ENCODE measurements at regions not wholly inside any gene's neighbourhood (a gene's known extent, or its start where the extent isn't known, plus 50 kb on each side); places are given as distances from the start of the nearest gene placed in this dataset.

- ChIA-PET POLR2A (interaction anchor here (0.9 kb wide), 1 partner anchor 21 kb away, joined by 3 read pairs; no protein-coding TSS in a partner anchor), CTCF (no interaction called here)
- Mint-ChIP-seq H3K4me1 (ENCODE audit: insufficient read depth, unreplicated experiment) (peaks cover 33% of the 10 kb centered on the region), H3K4me3 (ENCODE audit: unreplicated experiment) (no peak overlapping the region), H3K9me3 (ENCODE audit: unreplicated experiment) (no peaks in the 10 kb centered on the region), H3K36me3 (ENCODE audit: insufficient read depth, unreplicated experiment) (peaks cover 4% of the 10 kb centered on the region), H3K27ac (ENCODE audit: low read depth, unreplicated experiment) (no peak overlapping the region), H3K27me3 (ENCODE audit: insufficient read depth, unreplicated experiment) (no peaks in the 10 kb centered on the region)
- TF ChIP-seq, protein P1, sequence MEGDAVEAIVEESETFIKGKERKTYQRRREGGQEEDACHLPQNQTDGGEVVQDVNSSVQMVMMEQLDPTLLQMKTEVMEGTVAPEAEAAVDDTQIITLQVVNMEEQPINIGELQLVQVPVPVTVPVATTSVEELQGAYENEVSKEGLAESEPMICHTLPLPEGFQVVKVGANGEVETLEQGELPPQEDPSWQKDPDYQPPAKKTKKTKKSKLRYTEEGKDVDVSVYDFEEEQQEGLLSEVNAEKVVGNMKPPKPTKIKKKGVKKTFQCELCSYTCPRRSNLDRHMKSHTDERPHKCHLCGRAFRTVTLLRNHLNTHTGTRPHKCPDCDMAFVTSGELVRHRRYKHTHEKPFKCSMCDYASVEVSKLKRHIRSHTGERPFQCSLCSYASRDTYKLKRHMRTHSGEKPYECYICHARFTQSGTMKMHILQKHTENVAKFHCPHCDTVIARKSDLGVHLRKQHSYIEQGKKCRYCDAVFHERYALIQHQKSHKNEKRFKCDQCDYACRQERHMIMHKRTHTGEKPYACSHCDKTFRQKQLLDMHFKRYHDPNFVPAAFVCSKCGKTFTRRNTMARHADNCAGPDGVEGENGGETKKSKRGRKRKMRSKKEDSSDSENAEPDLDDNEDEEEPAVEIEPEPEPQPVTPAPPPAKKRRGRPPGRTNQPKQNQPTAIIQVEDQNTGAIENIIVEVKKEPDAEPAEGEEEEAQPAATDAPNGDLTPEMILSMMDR (IDR thresholded peaks at IDR 0.05; ENCODE audit: unreplicated experiment): no peak
- DNase-seq (ENCODE audit: unreplicated experiment): no peak
- intact Hi-C loops (cut with micrococcal nuclease): no loop called here
- no TSS peak for BruUV-seq (replicated peaks)
These were observed 1077.1 kb upstream of the ZEB2 start for GRCh38 chr2:145597006-145597405.

DNA sequence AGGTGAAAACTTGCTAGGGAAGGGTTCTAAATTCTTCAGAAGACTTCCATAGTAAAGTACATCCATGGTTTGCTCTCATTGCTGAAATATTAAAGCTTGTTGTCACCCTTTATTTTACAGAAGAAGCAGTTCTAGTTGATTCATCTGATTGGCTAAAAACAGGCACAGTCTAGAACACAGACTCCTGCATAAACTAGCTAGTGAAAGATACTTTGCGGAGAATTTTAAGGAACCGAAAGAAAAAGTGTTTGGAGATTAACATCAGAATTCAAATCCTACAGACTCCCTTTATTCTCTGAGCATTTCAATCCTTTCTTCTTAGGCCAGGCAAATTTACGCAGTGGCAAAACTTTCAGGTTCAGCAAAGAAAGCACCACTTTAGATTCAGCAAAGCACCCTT, 1076.5 kb upstream of the ZEB2 start:
- Mint-ChIP-seq H3K27ac (ENCODE audit: low read depth, unreplicated experiment) (no peak overlapping the region), H3K4me3 (ENCODE audit: unreplicated experiment) (no peak overlapping the region), H3K36me3 (ENCODE audit: insufficient read depth, unreplicated experiment) (peaks cover 4% of the 10 kb centered on the region), H3K4me1 (ENCODE audit: insufficient read depth, unreplicated experiment) (peaks cover 37% of the 10 kb centered on the region), H3K9me3 (ENCODE audit: unreplicated experiment) (peaks cover 5% of the 10 kb centered on the region), H3K27me3 (ENCODE audit: insufficient read depth, unreplicated experiment) (no peaks in the 10 kb centered on the region)
- DNase-seq (ENCODE audit: unreplicated experiment): no peak
- ChIA-PET CTCF (no interaction called here), POLR2A (no interaction called here)
- TF ChIP-seq, protein P1 (IDR thresholded peaks at IDR 0.05; ENCODE audit: unreplicated experiment): no peak
- BruUV-seq (replicated peaks): no TSS peak
- intact Hi-C loops (cut with micrococcal nuclease): no loop called here

DNA sequence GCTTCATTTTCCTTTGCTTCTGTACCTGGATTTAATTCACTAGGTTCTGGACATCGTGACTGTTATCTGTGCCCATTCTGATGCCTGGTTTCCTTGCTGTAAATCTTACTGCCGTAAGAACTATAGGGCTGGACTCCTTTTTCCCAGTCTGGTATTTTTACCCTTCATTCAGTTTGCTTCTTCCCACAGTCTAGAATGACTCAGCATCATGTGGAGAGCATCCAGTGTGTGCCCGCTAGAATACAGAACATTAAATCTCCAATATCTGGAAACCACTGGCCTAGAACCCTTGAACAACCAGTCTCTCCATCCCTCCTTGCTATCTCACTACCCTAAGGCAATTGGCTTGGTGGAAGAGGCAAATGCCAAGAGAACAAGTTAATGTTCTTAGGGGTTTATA, 1075.4 kb upstream of the ZEB2 start:
- BruUV-seq (replicated peaks): no TSS peak
- ChIA-PET POLR2A (no interaction called here), CTCF (no interaction called here)
- no peak overlapping the region for H3K27ac Mint-ChIP-seq (ENCODE audit: low read depth, unreplicated experiment)
- peaks cover 7% of the 10 kb centered on the region for H3K9me3 Mint-ChIP-seq (ENCODE audit: unreplicated experiment)
- no peaks in the 10 kb centered on the region for H3K27me3 Mint-ChIP-seq (ENCODE audit: insufficient read depth, unreplicated experiment)
- peak; percentile 35 for DNase-seq (ENCODE audit: unreplicated experiment)
- TF ChIP-seq, protein P1 (IDR thresholded peaks at IDR 0.05; ENCODE audit: unreplicated experiment): no peak
- H3K4me3 Mint-ChIP-seq (ENCODE audit: unreplicated experiment): no peak overlapping the region
- intact Hi-C loops (cut with micrococcal nuclease): no loop called here
- peaks cover 4% of the 10 kb centered on the region for H3K36me3 Mint-ChIP-seq (ENCODE audit: insufficient read depth, unreplicated experiment)
- H3K4me1 Mint-ChIP-seq (ENCODE audit: insufficient read depth, unreplicated experiment): peaks cover 40% of the 10 kb centered on the region

- intact Hi-C loops (cut with micrococcal nuclease): loop anchor here (5.0 kb wide), 1 partner anchor 158 kb away; no protein-coding TSS in a partner anchor
- H3K27ac Mint-ChIP-seq (ENCODE audit: low read depth, unreplicated experiment): peak overlapping the region; percentile 79
- TF ChIP-seq, protein P1 (IDR thresholded peaks at IDR 0.05; ENCODE audit: unreplicated experiment): no peak
- no peak overlapping the region for H3K4me3 Mint-ChIP-seq (ENCODE audit: unreplicated experiment)
- BruUV-seq (replicated peaks): no TSS peak
- peak; percentile 77 for DNase-seq (ENCODE audit: unreplicated experiment)
- H3K27me3 Mint-ChIP-seq (ENCODE audit: insufficient read depth, unreplicated experiment): no peaks in the 10 kb centered on the region
- ChIA-PET CTCF (no interaction called here), POLR2A (interaction anchor here (0.7 kb wide), 1 partner anchor 1665 kb away, joined by 3 read pairs; no protein-coding TSS in a partner anchor)
- peaks cover 32% of the 10 kb centered on the region for H3K4me1 Mint-ChIP-seq (ENCODE audit: insufficient read depth, unreplicated experiment)
- peaks cover 4% of the 10 kb centered on the region for H3K36me3 Mint-ChIP-seq (ENCODE audit: insufficient read depth, unreplicated experiment)
- peaks cover 7% of the 10 kb centered on the region for H3K9me3 Mint-ChIP-seq (ENCODE audit: unreplicated experiment)
These were observed 1074.2 kb upstream of the ZEB2 start for GRCh38 chr2:145593991-145594614.

All from MCF 10A (cell line).